ENCODE measurements at regions not wholly inside any gene's neighbourhood (a gene's known extent, or its start where the extent isn't known, plus 50 kb on each side); places are given as distances from the start of the nearest gene placed in this dataset.
A peak's percentile ranks its signal among the peaks of the same experiment; 100 is the strongest.

- Histone ChIP-seq H3K4me3 (no peak overlapping the region), H3K27me3 (replicated peaks; ENCODE audit: insufficient read depth) (no peaks in the 10 kb centered on the region), H3K36me3 (no peaks in the 10 kb centered on the region), H3K27ac (no peak overlapping the region), H3K9me3 (no peaks in the 10 kb centered on the region), H3K4me1 (ENCODE audit: control insufficient read depth in 1 of 2, low read depth in 2 of 2) (no peaks in the 10 kb centered on the region)
- ATAC-seq (ENCODE audit: insufficient number of reproducible peaks, low FRiP score, low read depth) (no peak), DNase-seq (ENCODE audit: low spot score) (no peak)
- no peak for TF ChIP-seq CTCF (IDR thresholded peaks at IDR 0.05)
These were observed 1383.1 kb downstream of the C4orf33 start for GRCh38 chr4:130479020-130479419.

GRCh38 chr4:130479674-130480073 is 1383.7 kb downstream of the C4orf33 start:
- no peaks in the 10 kb centered on the region for H3K4me1 ChIP-seq (ENCODE audit: control insufficient read depth in 1 of 2, low read depth in 2 of 2)
- H3K27me3 ChIP-seq (replicated peaks; ENCODE audit: insufficient read depth) = no peaks in the 10 kb centered on the region
- H3K27ac ChIP-seq = no peak overlapping the region
- H3K9me3 ChIP-seq = no peaks in the 10 kb centered on the region
- no peak overlapping the region for H3K4me3 ChIP-seq
- no peaks in the 10 kb centered on the region for H3K36me3 ChIP-seq
- ATAC-seq (ENCODE audit: insufficient number of reproducible peaks, low FRiP score, low read depth) (no peak), DNase-seq (ENCODE audit: low spot score) (no peak)
- no peak for TF ChIP-seq CTCF (IDR thresholded peaks at IDR 0.05)

- Histone ChIP-seq H3K27ac (no peak overlapping the region), H3K27me3 (replicated peaks; ENCODE audit: insufficient read depth) (no peaks in the 10 kb centered on the region), H3K4me3 (no peak overlapping the region), H3K9me3 (no peaks in the 10 kb centered on the region), H3K4me1 (ENCODE audit: control insufficient read depth in 1 of 2, low read depth in 2 of 2) (peaks cover 4 to 8% of the 10 kb centered on the region in 2 donors), H3K36me3 (no peaks in the 10 kb centered on the region)
- no peak for DNase-seq (ENCODE audit: low spot score)
- no peak for ATAC-seq (ENCODE audit: insufficient number of reproducible peaks, low FRiP score, low read depth)
- TF ChIP-seq CTCF (IDR thresholded peaks at IDR 0.05) = no peak
These were observed 1388.9 kb downstream of the C4orf33 start for GRCh38 chr4:130484826-130485225.

- ATAC-seq (ENCODE audit: insufficient number of reproducible peaks, low FRiP score, low read depth) = no peak
- no peaks in the 10 kb centered on the region for H3K27me3 ChIP-seq (replicated peaks; ENCODE audit: insufficient read depth)
These were observed 1389.4 kb downstream of the C4orf33 start for GRCh38 chr4:130485371-130485770.

GRCh38 chr4:130486186-130486585 is 1390.2 kb downstream of the C4orf33 start:
- no peak overlapping the region for H3K27ac ChIP-seq
- DNase-seq (ENCODE audit: low spot score) (no peak), ATAC-seq (ENCODE audit: insufficient number of reproducible peaks, low FRiP score, low read depth) (no peak)
- H3K36me3 ChIP-seq = no peaks in the 10 kb centered on the region
- H3K4me3 ChIP-seq = no peak overlapping the region
- no peaks in the 10 kb centered on the region for H3K9me3 ChIP-seq
- TF ChIP-seq CTCF (IDR thresholded peaks at IDR 0.05) = no peak
- no peaks in the 10 kb centered on the region for H3K27me3 ChIP-seq (replicated peaks; ENCODE audit: insufficient read depth)
- H3K4me1 ChIP-seq (ENCODE audit: control insufficient read depth in 1 of 2, low read depth in 2 of 2) = peaks cover 4 to 8% of the 10 kb centered on the region in 2 donors

More at GRCh38 chr4:130485371-130485770, 1389.4 kb downstream of the C4orf33 start:
- no peak for TF ChIP-seq CTCF (IDR thresholded peaks at IDR 0.05)
- H3K4me3 ChIP-seq = peak overlapping the region; percentile 1
- no peaks in the 10 kb centered on the region for H3K36me3 ChIP-seq
- no peak for DNase-seq (ENCODE audit: low spot score)
- no peak overlapping the region for H3K27ac ChIP-seq
- H3K4me1 ChIP-seq (ENCODE audit: control insufficient read depth in 1 of 2, low read depth in 2 of 2) = peaks cover 4 to 8% of the 10 kb centered on the region in 2 donors
- H3K9me3 ChIP-seq = no peaks in the 10 kb centered on the region

All from thoracic aorta (tissue), 2 donors.